ENCODE measurements at regions not wholly inside any gene's neighbourhood (a gene's known extent, or its start where the extent isn't known, plus 50 kb on each side); places are given as distances from the start of the nearest gene placed in this dataset.
"Not testable (repeated sequence)": the region's sequence is repeated elsewhere in the genome, so short reads cannot be mapped to it uniquely, and the experiment has no call there.

DNA sequence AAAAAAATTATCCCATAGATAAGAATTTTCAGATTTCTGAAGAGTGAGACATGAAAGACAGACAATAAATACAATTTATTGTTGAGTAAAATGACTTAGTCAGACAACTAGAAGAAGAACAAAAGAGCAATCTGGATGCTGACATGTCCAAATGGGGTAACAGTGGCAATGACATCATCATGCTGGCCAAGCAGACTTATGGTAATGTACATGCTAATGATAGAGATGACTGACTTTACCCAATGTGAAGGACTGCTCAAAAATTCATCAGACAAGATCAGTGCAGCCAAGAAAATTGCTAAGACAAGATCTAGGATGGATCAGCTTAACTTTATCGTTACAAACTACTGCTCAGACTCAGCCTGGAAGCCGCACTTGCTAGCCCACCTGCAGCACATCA is 70.5 kb upstream of the SRD5A2 start:
- no peaks in the 10 kb centered on the region for H3K4me1 Mint-ChIP-seq
- peaks cover 22% of the 10 kb centered on the region for H3K27me3 Mint-ChIP-seq
- H3K9me3 Mint-ChIP-seq = no peaks in the 10 kb centered on the region

DNA sequence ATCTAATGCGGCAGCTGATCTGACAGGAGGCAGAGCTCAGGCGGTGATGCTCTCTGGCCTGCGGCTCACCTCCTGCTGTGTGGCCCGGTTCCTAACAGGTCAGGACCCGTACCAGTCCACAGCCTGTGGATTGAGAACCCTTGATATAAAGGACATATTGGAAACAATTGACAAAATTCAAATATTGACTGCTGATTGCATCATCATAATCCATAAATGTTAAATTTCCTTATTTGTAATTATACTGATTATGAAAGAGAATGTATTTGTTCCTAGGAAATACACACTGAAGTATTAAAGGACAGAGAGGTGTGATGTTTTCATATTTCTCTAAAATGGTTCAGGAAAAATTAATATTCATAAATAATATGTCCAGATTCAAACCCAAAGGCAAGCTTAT is 63.8 kb upstream of the SRD5A2 start:
- H3K4me3 Mint-ChIP-seq = no peak overlapping the region
- peaks cover 30% of the 10 kb centered on the region for H3K27me3 Mint-ChIP-seq
- peaks cover 0 to 7% of the 10 kb centered on the region in 2 donors for H3K9me3 Mint-ChIP-seq
- H3K27ac Mint-ChIP-seq = no peak overlapping the region
- DNase-seq (no peak), ATAC-seq (no peak)
- H3K4me1 Mint-ChIP-seq = no peaks in the 10 kb centered on the region

More for the DNA sequence above, 70.5 kb upstream of the SRD5A2 start:
- DNase-seq = no peak
- H3K4me3 Mint-ChIP-seq = no peak overlapping the region
- no peak overlapping the region for H3K27ac Mint-ChIP-seq
- no peak for ATAC-seq

DNA sequence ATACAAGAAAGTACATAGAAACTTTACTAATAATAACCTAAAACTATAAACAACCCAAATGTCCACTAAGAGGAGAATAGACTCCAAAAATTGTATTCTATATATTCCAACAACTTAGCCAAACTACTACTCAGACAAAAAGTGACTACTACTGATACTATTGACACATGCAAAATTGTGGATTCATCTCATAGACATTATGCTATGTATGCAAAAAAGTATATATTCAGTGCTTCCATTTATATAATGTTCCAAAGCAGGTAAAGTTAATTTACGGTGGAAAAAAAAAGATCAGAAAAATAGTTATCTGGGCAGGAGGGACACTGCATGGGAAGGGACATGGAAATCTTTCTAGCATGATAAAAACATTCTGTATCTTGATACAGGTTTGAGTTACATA is 62.0 kb upstream of the SRD5A2 start:
- Mint-ChIP-seq H3K27me3 (peaks cover 42% of the 10 kb centered on the region), H3K9me3 (peaks cover 0 to 7% of the 10 kb centered on the region in 2 donors), H3K4me1 (no peaks in the 10 kb centered on the region), H3K27ac (no peak overlapping the region), H3K4me3 (no peak overlapping the region)
- no peak for ATAC-seq
- DNase-seq = no peak

DNA sequence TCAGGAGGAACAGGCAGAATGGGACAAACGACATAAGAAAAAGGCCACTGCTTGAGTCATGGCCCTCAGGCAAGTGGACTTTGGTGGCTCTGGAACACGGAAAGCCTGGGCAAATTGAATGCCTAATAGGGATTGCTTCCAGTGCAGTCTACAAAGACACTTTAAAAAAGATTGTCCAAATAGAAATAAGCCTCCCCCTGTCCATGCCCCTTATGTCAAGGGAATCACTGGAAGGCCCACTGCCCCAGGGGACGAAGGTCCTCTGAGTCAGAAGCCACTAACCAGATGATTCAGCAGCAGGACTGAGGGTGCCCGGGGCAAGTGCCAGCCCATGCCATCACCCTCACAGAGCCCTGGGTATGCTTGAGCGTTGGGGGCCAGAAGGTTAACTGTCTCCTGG is 51.5 kb upstream of the SRD5A2 start:
- not testable (repeated sequence) for ATAC-seq, H3K4me3 Mint-ChIP-seq, H3K27ac Mint-ChIP-seq, DNase-seq, H3K4me1 Mint-ChIP-seq, H3K27me3 Mint-ChIP-seq
- peaks cover 12 to 14% of the 10 kb centered on the region in 2 donors for H3K9me3 Mint-ChIP-seq
